ENCODE measurements at regions not wholly inside any gene's neighbourhood (a gene's known extent, or its start where the extent isn't known, plus 50 kb on each side); places are given as distances from the start of the nearest gene placed in this dataset.

DNA sequence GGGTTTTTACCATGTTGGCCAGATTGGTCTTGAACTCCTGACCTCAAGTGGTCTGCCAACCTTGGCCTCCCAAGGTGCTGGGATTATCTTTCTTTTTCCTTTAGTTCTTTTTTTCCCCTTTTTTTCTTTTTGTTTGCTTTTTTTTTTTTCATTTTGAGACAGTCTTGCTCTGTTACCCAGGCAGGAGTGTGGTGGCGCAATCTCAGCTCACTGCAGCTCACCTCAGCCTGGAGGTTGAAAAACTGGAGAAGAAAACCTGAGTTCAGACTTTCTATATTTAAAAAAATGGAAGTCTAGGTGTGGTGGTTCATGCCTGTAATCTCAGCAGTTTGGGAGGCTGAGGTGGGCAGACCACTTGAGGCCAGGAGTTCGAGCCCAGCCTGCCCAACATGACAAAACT is 181.1 kb upstream of the HS3ST1 start:
- DNase-seq, result no peak

DNA sequence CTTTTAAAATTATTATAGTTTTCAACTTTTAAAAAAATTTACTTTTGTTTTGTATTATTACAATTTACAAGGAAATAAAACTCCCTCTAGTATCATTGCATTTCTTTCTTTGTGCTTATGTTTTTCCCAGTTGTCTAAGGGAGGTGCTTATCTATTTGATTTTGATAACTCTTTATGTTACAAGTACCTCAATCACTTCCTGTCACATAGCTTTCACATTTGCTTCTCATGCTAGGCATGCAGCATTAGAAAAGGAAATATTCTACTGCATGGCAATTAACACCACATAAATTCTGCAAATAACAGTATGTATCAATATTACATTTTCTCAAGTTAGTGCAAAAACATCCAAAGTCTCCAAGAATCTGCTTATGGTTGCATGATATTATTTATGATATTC is 180.3 kb upstream of the HS3ST1 start:
- no peak for DNase-seq

DNA sequence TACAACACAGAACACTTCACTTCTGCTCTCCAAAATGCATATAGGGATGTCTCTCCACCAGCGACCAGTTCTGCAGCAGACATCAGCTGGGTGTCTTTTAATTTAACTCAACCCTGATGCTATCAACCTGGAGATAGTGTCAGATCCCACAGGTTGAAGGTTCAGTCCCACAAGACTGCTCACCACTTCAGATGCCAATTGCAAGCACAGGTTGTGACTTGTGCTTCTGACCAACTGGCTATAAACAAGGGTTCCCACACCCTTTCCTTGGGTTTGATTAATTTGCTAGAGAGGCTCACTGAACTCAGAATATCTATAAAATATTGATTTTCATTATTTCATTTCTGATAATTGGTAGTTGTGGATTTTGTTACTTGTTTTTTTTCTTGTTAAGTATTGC is 177.4 kb upstream of the HS3ST1 start:
- no peak for DNase-seq

DNA sequence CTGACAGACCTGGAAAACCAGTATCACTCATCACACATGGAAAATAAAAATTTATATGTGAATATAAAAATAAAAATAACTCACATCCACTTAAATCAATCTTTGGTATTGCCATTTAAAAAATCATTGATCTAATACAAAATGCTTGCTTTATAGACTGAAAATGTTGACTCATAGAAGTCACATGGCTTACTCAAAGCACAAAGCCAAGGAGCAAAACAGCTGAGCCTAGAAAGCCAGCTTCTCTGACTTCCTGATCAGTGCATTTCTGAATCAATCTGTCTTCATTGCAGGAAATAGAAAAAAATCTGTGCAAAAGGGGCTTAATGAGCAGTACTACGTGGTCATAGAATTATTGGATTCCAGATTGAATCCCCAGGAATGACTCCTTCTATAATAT is 176.9 kb upstream of the HS3ST1 start:
- DNase-seq, result no peak

DNA sequence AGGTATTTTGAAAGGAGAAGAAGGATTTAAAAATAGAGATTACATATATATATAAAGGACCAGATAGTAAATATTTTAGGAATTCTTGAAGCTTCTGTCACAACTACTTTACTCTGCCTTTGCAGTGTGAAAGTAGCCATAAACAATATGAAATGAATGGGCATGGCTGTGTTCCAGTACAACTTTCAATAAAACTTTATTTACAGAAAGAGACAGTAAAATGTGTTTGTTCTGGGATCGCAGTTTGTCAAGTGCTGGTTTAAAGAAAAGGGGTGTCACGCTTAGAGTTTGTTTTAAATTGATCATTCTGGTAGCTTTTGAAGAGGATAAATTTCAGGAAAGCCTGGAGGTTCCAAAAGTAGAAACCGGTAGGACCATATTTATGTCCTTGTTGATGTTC is 176.1 kb upstream of the HS3ST1 start:
- no peak for DNase-seq

DNA sequence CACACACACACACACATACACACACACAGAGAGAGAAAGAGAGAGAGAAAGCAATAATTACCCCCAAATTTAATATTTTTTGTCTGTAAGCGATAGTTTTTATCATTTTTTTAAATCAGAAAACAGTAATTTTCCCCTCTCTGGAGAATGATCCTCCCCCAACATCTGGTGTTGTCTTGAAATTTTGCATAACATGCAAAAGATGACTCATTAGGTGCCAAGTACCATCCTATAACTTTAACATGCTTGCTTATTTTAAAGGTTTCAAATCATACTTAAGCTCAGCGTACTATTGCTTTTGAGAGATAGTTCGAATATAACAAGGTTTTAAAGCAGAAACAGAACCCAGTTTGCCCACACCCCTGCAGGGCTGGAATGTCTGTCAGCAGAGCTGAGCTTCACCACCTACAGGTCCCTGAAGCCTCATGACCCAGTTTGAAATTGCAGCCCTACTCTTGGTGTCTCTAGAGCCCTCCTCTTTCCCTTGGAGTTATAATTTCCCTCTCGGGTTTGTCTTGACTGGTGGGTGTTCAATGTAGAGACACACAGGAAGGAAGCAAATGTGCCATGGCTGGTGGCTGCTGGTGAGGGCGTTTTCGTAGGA is 175.0 kb upstream of the HS3ST1 start:
- DNase-seq, result no peak

DNA sequence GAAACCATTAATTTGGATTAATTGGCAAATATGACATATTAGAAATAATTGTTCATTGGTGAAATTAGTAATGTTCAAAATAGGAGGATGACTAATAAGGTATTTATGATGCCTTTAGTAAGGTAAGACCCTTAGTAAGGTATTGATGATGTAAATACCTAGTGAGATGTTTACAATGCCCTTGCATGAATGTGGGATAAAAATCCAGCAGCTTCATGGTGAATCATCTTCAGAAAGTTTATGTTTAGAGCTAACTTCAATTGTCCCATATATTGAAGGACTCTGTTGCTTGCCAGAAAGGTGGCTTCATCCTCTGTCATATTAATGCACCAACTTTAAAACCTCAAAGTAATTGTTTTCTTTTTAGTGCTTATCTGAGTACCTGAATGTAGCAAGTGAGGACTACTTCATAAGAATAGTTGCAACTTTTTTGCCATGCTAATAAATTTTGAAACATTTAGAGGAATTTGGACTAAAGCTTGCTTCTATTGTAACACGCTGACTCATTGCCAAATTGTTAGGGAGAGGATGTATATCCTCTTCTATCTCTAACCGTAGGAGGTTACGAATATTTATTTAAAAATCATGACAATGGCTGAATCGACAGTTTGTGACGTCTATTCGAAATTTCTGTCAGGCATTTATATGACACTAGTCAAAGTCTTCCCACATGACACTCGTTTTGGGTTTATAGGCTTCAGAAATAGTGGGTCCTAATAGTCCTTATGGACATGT is 174.1 kb upstream of the HS3ST1 start:
- DNase-seq, result no peak

DNA sequence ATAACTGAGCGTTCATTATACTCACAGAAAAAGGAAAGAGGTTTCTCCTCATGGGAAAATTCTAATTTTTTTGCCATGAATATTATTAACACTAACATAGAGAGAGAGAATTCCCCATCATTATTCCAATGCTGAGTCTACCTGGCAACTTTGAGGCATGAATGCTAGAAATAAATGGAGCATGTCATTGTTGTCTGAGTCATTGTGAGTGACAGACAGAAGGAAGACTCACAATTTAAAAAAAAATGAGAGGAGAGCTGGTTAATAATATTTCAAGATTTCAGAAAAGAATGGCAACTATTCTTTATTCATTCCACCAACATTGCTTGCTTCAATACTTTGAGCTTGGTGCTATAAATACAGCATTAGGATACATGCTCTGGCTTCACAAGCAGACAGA is 170.4 kb upstream of the HS3ST1 start:
- DNase-seq, result no peak

DNA sequence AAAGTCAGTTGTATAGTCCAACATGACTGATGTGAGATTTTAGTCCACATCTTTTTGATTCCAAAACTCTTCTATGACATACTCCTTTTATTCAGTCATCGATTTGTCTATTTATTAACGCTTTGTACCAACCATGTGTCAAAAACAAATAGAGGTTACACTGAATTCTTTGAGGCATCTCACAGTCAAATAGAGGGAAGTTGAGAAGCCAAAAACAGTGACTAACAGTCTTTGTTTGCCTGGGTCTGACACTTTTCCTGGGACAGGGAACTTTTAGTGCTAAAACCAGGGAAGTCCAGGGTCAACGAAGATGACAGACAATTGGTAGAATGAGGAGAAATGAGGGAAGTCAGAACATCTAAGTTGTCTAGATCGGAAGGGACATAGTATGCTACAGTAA is 169.9 kb upstream of the HS3ST1 start:
- DNase-seq, result no peak

DNA sequence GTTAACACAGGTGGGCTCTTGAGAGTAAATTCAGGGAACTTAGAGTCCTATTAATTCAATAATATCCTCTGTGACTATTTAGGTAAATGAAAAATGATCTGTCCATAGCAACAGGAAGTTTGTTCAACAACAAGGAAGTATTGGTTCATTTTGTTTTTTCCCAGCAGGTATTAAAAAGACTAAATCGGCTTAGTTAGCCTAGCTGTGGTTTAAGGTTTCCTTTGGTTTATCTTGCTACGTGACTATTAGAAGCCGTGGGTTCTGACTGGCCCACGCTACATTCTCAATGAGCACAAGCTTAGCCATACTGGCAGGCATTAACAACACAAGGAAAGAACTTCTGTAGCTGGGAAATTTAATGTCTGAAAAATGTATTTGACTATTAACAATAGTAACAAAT is 168.8 kb upstream of the HS3ST1 start:
- DNase-seq, result no peak

DNA sequence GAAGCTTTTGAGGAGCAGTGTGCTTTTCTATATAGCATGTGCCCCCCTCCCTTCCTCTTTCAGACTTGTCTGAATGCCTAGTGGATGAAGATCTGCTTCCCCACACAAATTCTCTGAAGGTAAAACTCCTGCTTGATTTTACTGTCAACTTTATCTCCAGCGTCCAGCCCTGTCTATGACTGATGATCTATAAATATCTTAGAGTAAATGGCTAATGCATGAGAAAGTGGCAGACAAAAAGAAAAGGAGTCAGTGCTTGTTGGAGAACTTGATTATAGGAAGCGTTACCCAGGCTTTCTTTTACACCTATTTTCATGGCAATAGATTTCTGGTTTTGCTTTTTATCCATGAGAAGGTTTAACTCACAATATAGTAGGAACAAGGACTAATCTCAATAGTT is 168.3 kb upstream of the HS3ST1 start:
- no peak for DNase-seq

DNA sequence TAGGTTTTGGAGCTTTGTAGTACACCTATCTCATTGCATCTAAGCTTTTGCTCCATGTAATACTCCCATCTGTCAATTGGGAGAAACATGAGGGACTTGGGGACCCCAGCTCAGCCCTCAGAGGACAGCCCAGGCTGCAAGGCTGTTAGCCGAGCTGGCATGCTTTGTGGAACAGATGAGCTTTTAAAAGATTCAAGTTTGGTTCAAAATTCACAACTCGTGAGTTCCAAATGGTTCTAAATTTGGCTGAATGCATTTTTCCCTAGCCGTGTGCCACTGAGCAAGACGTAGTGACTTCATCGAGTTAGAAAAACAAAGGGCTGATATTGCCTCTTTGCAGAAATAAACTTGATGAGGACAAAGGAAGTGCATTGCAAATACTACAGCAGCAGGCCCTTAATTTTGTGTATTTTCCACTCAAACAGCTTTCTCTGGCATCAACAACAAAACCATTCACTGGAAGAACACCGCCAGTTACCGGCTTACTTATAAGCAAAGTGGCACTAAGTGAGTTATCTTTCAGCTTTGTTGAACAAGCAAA is 165.0 kb upstream of the HS3ST1 start:
- no peak for DNase-seq

DNA sequence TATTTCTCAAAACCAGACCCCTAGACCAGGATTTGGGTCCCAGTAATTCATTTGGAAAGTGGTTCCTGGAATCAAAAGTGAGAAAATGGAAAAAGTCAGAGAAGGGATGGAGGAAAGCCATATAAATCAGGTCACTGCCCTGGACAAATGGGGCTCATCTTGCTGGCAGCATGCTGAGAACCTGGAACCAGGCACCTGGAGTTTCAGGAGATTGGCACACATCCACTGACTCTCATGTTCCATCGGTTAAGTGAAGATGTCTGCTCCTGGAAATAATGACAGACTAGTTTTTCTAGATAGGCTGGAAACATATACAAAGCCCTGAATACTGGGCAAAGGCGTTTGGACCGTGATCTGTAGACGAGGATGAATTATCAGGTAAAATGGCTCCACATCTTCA is 163.6 kb upstream of the HS3ST1 start:
- DNase-seq, result no peak

DNA sequence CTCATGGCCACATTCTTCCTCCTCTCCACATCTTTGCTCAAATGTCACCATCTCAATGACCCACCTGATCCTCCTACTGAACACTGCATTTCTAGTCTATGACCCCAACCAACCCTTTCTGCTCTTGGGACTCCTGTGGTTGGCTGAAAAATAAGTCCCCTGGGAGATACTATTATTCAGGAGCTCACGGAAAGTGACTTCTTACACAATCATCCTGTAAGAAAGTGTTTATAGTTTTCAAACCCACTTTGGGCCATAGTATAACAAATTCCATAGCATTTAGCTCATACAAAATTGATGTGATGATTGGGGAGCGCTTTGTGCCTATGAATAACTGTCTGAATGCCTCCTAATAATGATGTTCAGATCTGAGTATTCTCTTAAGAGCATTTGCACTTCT is 161.4 kb upstream of the HS3ST1 start:
- no peak for DNase-seq

DNA sequence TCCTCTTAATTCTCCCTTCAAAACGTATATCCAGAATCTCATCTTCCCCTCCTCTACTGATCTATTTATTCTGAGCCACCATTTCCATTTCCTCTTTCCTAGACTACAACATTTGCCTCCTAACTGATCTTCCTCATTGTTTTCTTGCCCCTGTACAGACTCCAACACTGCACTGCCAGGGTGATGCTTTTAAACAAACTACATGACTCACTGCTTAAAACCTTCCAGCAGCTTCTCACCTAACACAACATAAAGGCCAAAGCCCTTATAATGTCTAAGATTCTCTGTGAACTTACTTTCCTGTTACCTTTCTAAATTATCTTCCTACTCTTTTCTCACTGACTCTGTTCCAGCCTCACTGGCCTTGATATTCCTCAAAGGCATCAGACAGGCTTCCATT is 161.0 kb upstream of the HS3ST1 start:
- DNase-seq, result no peak

DNA sequence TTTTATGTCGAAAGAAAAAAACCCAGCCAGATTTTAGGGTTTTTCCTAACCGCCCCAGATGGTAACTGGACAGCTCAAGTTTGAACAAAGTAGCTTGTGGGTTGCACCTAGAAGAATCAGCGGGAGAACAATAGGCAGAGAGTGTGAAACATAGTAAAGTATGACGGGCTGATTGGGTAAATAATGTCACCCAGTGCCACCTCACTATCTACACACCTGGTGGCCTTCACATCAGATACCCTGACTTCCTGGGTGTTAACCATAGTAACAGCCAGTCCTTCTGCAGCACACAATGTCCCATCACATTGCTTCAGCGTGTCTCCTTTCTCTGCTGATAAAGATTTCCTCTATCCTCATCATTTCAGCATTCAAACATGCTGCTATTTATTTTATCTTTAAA is 159.1 kb upstream of the HS3ST1 start:
- DNase-seq, result no peak

DNA sequence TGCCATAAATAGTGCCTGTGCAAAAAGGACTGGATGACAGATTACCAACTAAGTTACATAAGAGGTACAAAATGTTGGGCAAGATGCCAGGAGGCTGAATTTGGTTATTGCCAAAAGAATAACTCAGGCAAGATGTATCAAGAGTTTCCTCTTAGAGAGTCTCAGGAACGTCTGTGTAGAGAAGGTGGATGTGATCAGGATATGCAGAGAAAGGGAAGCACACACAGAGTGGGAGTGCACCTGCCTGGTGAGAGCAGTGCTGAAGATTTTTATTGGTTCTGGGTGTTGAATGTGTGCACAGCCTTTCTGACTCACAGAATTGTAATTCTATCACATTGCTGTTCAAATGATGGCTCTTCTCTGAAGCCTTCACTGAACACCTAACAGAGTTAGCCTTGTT is 156.8 kb upstream of the HS3ST1 start:
- DNase-seq, result no peak

DNA sequence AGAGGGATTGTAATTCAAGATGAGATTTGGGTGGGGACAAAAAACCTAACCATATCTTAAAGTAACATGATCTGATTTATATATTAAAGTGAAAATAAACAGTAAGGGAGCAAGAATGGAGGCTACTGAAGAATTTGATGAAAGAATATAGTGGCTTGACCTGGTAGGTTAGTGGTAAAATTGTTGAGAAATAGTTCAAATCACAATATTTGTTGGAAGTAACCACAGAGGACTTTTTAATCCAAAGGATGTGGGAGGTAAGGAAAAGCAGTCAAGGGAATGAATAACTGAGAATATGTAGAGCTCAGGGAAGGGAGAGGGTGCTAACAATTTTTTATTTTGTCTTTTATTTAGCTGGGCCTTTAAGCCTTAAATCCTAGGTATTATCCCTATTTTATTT is 139.8 kb upstream of the HS3ST1 start:
- no peak for DNase-seq

DNA sequence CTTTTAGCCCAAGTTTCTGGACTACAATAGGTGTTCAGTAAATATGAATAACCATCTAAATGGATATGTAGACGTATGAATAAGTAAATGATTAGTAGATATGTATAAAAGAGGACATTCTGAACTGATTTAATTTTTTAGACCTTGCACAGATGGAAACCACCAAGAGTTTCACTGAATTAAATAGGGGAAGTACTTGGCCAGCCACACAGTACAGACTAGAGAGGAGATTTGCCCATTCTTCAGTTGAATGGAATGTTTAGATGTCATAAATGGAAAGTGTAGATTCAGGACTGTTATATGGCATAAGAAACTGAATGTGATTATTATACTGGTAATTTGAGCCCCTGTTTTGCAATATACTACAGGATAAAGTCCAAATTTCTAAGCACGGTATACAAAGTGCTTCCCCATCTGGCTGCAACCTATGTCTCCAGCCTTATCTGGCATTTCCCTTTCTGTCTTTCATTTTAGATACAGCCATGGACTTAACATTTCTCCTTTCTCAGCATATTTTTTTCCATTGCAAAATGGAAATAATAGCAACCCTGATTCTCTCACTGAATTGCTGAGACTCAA is 137.8 kb upstream of the HS3ST1 start:
- DNase-seq, result no peak

DNA sequence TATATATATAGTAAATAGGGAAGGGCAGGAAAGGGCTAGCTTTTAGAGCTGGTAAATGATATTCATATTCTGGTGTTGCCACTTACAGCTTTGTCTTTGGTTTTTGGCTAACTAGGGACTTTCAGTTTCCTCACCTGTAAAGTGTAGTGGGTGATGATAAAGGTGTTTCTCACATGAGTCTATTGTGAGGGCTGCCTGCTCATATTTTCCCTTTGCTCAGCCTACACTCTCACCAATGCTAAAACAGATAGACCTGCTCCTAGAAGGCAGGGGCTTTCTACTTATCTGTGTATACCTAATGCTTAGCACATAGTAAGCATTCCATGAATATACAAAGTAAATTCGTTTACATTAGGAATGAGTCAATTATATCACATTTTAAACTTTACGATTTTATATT is 137.2 kb upstream of the HS3ST1 start:
- no peak for DNase-seq

DNA sequence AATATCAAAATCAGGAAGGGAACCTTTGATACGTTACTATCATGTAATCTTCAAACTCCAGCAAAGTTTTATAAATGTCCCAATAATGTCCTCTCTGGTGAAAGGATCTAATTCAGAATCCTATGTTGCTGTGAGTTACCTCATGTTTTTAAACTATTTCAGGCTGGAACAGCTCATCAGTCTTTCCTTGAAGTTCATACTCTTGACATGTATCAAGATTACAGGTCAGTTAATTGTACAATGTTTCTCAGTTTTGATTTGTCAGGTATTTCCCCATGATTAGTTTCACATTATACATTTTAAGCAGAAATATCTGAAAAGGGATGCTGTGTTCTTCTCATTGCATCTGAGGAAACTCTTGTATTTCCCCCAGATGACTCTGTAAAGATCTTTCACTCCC is 136.5 kb upstream of the HS3ST1 start:
- no peak for DNase-seq

DNA sequence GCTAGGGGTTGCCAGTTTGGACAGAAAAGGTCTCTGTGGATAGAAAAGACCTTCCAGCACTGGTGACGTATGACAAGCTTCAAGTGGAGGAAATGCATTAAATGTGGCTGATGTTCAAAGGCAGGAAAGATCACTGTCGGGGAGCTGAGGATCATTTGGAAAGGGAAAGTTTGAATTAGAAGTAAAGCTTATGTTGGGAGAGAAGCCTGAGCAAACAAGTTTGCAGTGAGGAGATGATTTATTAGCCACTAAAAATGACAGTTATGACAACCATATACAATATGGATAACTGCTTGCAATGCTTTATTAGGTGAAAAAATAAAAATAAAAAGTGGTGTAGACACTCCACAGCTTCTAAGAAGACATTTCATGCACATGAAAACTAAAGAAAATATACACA is 135.3 kb upstream of the HS3ST1 start:
- no peak for DNase-seq

DNA sequence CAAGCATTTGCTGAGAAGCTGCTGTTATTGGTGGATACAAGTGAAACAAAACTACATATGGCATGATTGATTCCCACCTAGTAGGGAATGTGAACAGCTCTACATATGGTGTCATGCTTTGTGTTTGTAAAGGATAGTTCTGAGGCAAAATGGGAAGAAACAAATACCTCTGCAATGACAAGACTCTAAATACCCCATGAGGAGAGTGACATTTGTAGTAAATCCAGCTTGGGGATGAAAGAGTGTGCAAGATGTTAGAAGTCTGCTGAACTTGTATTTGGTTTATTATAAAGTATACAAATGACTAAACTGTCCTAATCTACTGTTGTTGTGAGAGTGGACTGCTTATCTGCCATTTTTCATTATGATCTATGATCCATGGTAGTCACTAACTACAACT is 120.8 kb upstream of the HS3ST1 start:
- DNase-seq, result no peak

DNA sequence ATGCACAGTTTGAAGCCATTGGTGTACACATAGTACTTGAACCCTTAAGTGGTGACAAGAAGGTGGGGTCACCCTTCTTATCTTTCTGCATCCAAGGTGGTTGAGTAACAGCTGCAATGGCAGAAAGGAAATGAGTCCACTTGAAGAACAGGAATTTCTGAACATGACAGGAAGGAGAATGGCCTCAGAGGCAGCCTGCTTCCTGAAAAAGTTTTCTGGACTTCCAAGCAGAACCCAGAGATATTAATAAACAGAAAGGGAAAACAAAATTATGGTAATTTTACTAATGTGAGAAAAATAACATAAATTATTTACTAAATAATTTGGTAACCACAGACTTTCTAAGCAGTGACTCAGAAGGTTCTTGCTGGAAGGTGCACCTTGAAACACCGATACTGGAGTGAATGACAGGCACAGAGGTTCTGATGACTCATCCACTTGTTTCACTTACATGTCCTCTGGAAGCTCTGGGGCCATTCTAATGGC is 119.9 kb upstream of the HS3ST1 start:
- no peak for DNase-seq

Data from activated CD8-positive, alpha-beta memory T cell treated with anti-CD3 and anti-CD28 coated beads, Interleukin-2, amount 50 U/mL, for 4 hours (primary cell).